Urinary bladder (tissue), 3 donors: ENCODE measurements at regions not wholly inside any gene's neighbourhood (a gene's known extent, or its start where the extent isn't known, plus 50 kb on each side); places are given as distances from the start of the nearest gene placed in this dataset.
A peak's percentile ranks its signal among the peaks of the same experiment; 100 is the strongest.
"Not testable (repeated sequence)": the region's sequence is repeated elsewhere in the genome, so short reads cannot be mapped to it uniquely, and the experiment has no call there.

ENCODE experiments used
- DNase-seq: peaks from one replicate; pipeline ENCODE4 v3.0.0-alpha.2; 2015; ENCODE audit errors: extremely low spot score
- H3K27ac ChIP-seq: one replicate; pipeline ENCODE4 v1.5.1; 2013; ENCODE audit warnings: low read depth, mild to moderate bottlenecking, moderate library complexity
- H3K36me3 ChIP-seq: one replicate; pipeline ENCODE4 v1.6.1; 2013; ENCODE audit warnings: mild to moderate bottlenecking, moderate library complexity; ENCODE audit not compliant: insufficient read depth
- H3K4me1 ChIP-seq: one replicate; pipeline ENCODE4 v1.6.1; 2013; ENCODE audit warnings: mild to moderate bottlenecking, moderate library complexity; ENCODE audit not compliant: insufficient read depth
- H3K4me3 ChIP-seq: one replicate; pipeline ENCODE4 v1.5.1; 2013; ENCODE audit warnings: low read depth, low read length
- WGBS: extraction: QIAGEN DNeasy Blood & Tissue Kit; methylation state at CpG from one replicate; pipeline ENCODE4 v1.1.7; 2013; 5-methylcytosine and 5-hydroxymethylcytosine counted together
- donor health status: healthy with polysubstance abuse.
- donor health status: healthy.

- DNase-seq = no peak
- Histone ChIP-seq H3K4me3 (no peak overlapping the region), H3K27ac (no peak overlapping the region), H3K4me1 (peaks cover 1% of the 10 kb centered on the region), H3K36me3 (no peaks in the 10 kb centered on the region)
- 90% methylated on average over 7 of the region's 7 CpGs for WGBS
Observed at GRCh38 chr10:32143302-32143847, 87.2 kb upstream of the KIF5B start.

- H3K4me1 ChIP-seq = peaks cover 1% of the 10 kb centered on the region
- no peak overlapping the region for H3K4me3 ChIP-seq
- no peak overlapping the region for H3K27ac ChIP-seq
- no peaks in the 10 kb centered on the region for H3K36me3 ChIP-seq
- 93% methylated on average over 2 of the region's 2 CpGs for WGBS
- DNase-seq = no peak
Observed at GRCh38 chr10:32142646-32143045, 86.4 kb upstream of the KIF5B start.

GRCh38 chr10:32141018-32141807 lies 85.0 kb upstream of the KIF5B start:
- 74% methylated on average over 12 of the region's 12 CpGs for WGBS
- H3K4me3 ChIP-seq = no peak overlapping the region
- peaks cover 1% of the 10 kb centered on the region for H3K4me1 ChIP-seq
- H3K36me3 ChIP-seq = no peaks in the 10 kb centered on the region
- no peak overlapping the region for H3K27ac ChIP-seq
- no peak for DNase-seq

GRCh38 chr10:32140403-32140802 lies 84.2 kb upstream of the KIF5B start:
- Histone ChIP-seq H3K36me3 (no peaks in the 10 kb centered on the region), H3K27ac (no peak overlapping the region), H3K4me3 (no peak overlapping the region), H3K4me1 (peaks cover 1% of the 10 kb centered on the region)
- DNase-seq = no peak
- WGBS = 95% methylated on average over 4 of the region's 4 CpGs

- Histone ChIP-seq H3K4me1 (peaks cover 1% of the 10 kb centered on the region), H3K4me3 (no peak overlapping the region), H3K36me3 (no peaks in the 10 kb centered on the region), H3K27ac (no peak overlapping the region)
- WGBS = 44% methylated on average over 12 of the region's 12 CpGs
- DNase-seq = peak; percentile 47
Observed at GRCh38 chr10:32139223-32140073, 83.2 kb upstream of the KIF5B start.

- H3K27ac ChIP-seq, H3K4me3 ChIP-seq, DNase-seq, H3K4me1 ChIP-seq, H3K36me3 ChIP-seq: not testable (repeated sequence)
- WGBS = 58% methylated on average over 7 of the region's 7 CpGs
Observed at GRCh38 chr10:32136927-32137326, 80.7 kb upstream of the KIF5B start.

- 91% methylated on average over 5 of the region's 5 CpGs for WGBS
- not testable (repeated sequence) for H3K4me3 ChIP-seq, DNase-seq, H3K36me3 ChIP-seq, H3K27ac ChIP-seq, H3K4me1 ChIP-seq
Observed at GRCh38 chr10:32135796-32136195, 79.6 kb upstream of the KIF5B start.

GRCh38 chr10:32132357-32132946 lies 76.2 kb upstream of the KIF5B start:
- 83% methylated on average over 7 of the region's 7 CpGs for WGBS
- no peak for DNase-seq
- H3K27ac ChIP-seq = no peak overlapping the region
- no peaks in the 10 kb centered on the region for H3K36me3 ChIP-seq
- H3K4me1 ChIP-seq = no peaks in the 10 kb centered on the region
- no peak overlapping the region for H3K4me3 ChIP-seq

- H3K4me3 ChIP-seq = no peak overlapping the region
- H3K36me3 ChIP-seq = no peaks in the 10 kb centered on the region
- no peaks in the 10 kb centered on the region for H3K4me1 ChIP-seq
- 48% methylated on average over 3 of the region's 3 CpGs for WGBS
- H3K27ac ChIP-seq = no peak overlapping the region
- DNase-seq = no peak
Observed at GRCh38 chr10:32131388-32131787, 75.2 kb upstream of the KIF5B start.

- H3K4me1 ChIP-seq = no peaks in the 10 kb centered on the region
- WGBS = 94% methylated on average over 2 of the region's 2 CpGs
Observed at GRCh38 chr10:32130788-32131187, 74.6 kb upstream of the KIF5B start.

GRCh38 chr10:32125023-32125422 lies 68.8 kb upstream of the KIF5B start:
- 66% methylated on average over 7 of the region's 7 CpGs for WGBS
- DNase-seq = no peak
- Histone ChIP-seq H3K4me1 (no peaks in the 10 kb centered on the region), H3K36me3 (no peaks in the 10 kb centered on the region), H3K27ac (no peak overlapping the region), H3K4me3 (no peak overlapping the region)

More at GRCh38 chr10:32130788-32131187, 74.6 kb upstream of the KIF5B start:
- no peaks in the 10 kb centered on the region for H3K36me3 ChIP-seq
- DNase-seq = no peak
- no peak overlapping the region for H3K4me3 ChIP-seq
- no peak overlapping the region for H3K27ac ChIP-seq

GRCh38 chr10:32123021-32123420 lies 66.8 kb upstream of the KIF5B start:
- 95% methylated on average over 4 of the region's 4 CpGs for WGBS
- no peak for DNase-seq
- Histone ChIP-seq H3K36me3 (no peaks in the 10 kb centered on the region), H3K4me3 (no peak overlapping the region), H3K27ac (no peak overlapping the region), H3K4me1 (no peaks in the 10 kb centered on the region)

GRCh38 chr10:32121648-32122047 lies 65.4 kb upstream of the KIF5B start:
- DNase-seq = no peak
- no peak overlapping the region for H3K4me3 ChIP-seq
- H3K36me3 ChIP-seq = no peaks in the 10 kb centered on the region
- 90% methylated on average over 4 of the region's 4 CpGs for WGBS
- no peak overlapping the region for H3K27ac ChIP-seq
- no peaks in the 10 kb centered on the region for H3K4me1 ChIP-seq
